SKM-1 treated with dmso at 0.1 percent for 144 hours (cell line): ENCODE measurements at regions not wholly inside any gene's neighbourhood (a gene's known extent, or its start where the extent isn't known, plus 50 kb on each side); places are given as distances from the start of the nearest gene placed in this dataset.

Experiments used
- DNase-seq: peaks from one replicate; lab custom pipeline; 2025; ENCODE audit not compliant: unreplicated experiment; lab: John Stamatoyannopoulos, UW

- no peak for DNase-seq
These were observed 322.9 kb downstream of the NFIB start for GRCh38 chr9:13990994-13991393.

DNA sequence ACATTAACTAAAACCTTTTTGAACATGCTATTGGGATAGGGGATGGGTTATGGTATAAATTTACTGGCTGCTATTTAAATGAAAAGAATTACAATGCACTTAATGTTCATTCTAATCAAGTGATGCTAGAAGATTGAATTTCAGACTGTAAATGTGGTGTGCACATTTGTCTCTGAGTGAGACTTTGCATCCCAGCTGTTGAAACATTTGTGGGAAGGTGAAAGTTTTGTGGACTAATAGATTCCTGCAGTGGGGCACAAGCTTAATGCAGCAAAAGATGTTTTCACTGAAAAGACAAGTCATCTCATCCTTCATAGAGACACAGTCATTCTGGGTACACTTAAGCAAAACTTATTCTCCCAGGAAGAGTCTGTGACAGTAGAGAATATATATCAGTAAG lies 323.6 kb downstream of the NFIB start:
- DNase-seq, result no peak

GRCh38 chr9:13988944-13989343 lies 325.0 kb downstream of the NFIB start:
- DNase-seq, result no peak

DNA sequence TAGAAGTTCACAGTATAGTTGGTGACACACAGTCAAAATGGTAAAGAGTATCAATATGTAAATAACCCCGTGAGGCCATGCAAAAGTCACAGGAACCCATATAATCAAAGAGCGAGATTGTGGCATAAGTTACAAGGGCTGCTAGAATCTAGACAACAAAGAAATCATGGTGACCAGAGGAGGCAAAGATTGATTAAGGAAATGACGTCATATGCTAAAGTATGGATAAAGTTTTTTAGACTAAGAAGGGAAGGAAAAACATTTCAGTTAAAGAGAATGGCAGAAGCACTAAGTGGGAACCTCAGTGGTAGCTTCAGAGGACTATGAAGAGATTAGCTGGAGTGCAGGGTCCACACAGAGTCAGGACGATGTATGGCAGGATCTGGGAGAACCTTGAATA lies 330.3 kb downstream of the NFIB start:
- no peak for DNase-seq

DNA sequence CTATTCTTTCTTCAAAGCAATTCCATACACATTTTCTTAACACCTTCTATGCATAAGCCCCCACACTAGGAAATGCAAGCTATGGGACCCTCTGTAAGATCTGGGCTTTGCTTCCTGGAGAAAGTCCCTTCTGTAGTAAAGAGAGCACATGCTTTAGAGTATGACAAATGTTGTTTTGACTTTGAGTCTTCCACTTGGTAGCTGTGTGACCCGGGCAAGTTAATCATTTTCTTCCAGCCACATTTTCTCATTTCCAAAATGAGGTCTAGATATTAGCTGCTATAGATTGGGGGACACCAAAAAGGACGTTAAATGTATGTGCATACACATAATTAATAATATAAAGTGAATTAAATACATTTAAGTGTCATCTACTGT lies 334.0 kb downstream of the NFIB start:
- DNase-seq, result no peak

DNA sequence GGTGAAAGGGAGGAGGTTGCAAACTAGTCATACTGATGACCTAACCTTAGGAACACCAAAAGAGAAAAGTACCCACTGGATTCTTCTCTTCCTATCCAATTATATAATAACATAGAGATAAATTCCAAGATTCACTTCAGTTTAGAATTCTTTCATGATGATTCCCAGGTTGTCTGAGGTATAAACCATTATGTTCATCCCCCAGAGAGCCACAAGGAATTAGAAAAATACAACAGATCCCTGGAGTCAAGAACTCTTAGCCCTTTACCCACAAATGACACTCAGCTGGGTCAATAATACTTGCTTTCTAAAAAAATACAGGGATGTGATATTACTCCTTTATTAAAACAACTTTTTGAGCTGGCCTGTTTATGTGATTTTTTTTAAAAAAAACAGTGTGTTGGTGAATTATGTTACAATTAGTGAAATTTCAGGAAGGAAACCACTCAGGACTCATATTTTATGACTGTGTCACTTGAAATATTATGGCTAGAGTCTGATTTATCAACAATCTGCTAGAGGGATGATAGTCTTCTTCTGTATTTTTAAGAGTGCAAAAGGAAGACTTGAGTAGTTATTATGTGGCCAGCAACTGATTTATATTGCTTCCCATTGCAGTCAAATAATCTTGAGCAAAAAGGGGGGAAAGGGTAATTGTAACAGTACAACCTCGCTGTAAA lies 338.2 kb downstream of the NFIB start:
- DNase-seq, result no peak

DNA sequence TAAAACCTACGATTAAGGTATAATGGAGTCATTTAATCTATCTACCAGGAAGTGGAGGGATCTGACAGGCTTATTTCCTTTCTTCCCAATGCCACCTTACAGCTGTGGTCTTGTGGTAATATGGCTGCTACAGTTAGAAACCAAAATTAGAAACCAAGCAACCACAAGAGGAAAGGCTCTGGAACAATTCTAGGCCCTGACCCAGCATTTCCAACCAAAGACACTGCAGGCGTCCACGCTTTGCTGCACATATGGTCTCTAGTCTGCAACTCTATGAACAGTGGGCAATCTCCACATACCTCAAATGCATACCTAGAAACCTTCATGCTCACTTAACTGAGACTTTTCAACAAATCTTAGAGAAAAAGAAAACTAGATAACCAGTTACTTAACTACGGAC lies 339.1 kb downstream of the NFIB start:
- no peak for DNase-seq

DNA sequence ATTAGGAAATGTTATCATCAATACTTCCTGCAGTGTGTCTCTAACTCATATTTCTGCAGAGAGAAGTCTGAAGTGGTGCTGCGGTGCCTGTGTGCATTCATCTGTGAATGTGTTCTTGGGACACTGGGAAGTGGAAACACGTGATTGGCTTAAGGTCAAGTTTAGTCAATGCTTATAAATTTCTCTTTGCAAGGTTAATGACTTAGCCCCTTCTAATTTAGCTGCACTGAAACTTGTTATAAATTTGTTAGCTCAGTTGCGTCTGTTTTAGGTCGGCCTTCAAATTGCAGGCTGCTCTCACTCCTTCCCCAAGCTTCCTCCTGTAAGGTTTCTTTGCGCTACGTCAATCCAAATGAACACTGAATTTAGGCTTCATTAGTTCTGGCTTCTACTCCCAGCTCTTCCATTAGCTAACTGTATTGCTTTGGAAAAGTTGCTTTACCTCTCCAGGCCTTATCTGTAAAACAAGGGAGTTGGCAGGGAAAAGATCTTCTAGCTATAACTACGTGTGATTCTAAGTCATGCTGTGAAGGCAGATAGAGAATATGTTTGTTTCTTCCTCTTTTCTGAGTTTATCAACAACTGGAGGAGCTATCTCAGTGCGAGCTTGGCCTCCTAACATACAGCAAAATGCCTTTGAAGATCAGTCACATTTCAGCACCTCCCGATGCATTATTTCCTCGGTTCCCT lies 341.8 kb downstream of the NFIB start:
- no peak for DNase-seq

DNA sequence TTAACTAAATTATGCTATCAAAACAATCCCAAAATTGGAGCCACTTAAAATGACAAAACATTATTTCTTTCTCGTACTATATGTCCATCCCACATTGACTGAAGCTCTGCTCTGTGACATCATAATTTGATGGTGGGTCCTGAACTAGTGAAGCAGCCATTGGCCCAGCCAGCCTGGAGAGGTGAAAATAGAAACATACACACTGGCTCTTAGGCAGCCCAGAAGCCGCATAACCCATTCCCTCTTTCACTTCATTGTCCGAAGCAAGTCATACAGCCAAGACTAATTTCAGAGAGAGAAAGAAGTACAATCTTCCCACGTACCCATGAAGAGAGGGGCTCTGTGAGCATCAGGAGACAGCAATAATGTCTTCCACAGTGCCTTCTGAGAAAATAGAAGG lies 342.5 kb downstream of the NFIB start:
- no peak for DNase-seq

- no peak for DNase-seq
These were observed 343.5 kb downstream of the NFIB start for GRCh38 chr9:13970426-13970825.

- DNase-seq, result no peak
These were observed 343.9 kb downstream of the NFIB start for GRCh38 chr9:13970018-13970417.

DNA sequence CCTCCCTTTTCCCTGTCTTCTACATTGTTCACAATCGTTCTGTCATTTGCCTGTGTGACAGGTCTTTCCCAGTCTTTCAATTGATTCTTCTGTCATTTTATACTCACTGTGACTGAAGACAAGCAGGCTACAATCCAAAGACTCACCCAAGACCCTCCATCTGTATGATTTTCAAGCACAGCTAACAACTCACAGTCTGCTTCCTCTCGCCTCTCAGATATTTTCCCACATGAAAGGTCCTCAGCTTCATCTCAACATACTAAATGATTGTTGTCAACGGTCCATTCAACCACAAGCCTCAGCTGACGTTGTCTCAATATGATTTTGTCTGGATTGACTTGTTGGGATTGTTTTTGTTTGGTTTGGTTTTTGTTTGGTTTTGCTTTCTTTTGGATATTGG lies 346.5 kb downstream of the NFIB start:
- no peak for DNase-seq

DNA sequence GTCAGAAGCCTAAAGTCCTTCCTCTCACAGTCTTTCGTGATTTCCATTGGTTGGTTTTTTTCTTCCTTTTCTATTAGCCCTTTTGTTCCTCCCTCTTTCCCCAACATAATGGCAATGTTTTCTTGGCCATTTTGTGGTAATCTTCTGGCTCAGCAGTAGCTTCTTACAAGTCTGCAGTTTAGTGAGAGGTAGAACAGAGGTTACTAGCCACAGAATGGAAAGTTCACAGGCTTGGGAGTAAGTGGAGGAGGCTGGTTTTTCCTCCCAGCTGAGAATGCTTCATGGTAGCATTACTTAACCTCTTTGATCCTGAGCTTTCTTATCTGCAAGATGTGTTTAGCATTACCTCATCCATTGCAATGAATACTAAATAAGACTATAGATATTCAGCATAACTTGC lies 346.9 kb downstream of the NFIB start:
- no peak for DNase-seq

DNA sequence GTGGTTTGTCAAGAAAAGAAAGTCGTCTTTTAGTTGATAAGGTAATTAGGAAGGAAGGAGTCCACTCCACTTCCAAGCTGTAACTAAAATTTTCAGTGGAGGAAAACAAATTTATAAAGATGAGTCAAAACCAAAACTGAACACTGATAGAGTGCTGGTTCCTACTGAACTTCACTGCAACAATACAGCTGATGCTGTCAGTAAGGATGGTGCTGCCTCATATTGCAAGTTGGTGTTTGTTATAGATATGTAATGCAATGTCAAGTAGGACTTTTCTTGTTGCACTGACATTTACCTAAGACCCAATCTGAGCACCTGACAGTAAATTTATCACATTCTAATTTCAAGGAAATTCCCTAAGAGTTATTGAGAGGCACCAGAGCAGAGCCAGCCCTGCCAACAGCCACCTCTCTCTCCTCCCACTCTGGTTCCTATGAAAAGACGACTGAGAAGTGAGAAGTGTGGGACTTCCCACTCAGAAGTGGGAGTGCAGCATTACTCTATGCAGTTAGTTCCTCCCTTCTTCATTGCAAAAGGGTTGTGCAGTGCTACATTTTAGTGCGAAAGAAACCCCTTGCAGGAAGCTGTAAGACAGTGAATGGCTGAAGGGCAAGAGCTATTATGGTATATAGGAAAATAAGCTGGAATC lies 350.8 kb downstream of the NFIB start:
- no peak for DNase-seq

DNA sequence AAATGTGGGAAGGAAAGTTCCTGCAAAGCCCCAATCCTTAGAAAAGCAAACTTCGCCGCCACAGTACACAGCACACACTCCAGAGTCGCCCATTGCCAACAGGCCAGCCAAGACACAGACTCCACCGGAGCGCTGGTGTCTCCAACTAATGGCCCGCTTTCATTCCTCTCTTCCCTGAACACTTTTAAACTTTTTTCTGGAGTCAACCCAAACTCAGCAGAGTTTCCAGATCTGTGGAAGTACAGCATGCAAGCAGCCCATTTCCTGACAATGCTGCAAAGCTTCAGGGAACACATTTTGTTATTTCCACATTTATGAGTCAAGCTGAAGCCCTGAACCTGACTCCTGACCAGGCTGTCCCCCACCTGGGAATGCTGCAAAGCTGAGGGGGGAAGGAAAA lies 351.9 kb downstream of the NFIB start:
- no peak for DNase-seq

- DNase-seq, result no peak
These were observed 353.8 kb downstream of the NFIB start for GRCh38 chr9:13960011-13960765.

DNA sequence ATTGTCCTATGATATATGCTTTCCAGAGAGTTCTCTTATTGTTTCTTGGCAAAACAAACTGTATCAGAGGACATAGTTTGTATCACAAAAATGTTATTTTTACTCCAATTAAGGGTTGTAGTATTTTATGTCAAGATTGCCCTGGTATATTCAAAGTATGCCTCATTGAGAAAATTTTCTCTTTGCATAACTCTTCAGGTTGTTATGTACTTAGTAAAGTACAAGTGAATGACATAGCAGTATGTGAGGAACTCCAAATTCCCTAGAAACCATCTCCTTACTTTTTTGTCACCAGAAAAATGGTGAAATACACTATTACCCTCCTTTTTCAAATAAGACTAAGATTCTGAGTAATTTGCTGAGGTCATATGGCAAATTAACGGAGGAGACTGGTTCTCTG lies 355.3 kb downstream of the NFIB start:
- no peak for DNase-seq

- no peak for DNase-seq
These were observed 356.9 kb downstream of the NFIB start for GRCh38 chr9:13957089-13957488.

- DNase-seq, result no peak
These were observed 357.8 kb downstream of the NFIB start for GRCh38 chr9:13956107-13956506.

GRCh38 chr9:13952906-13953305 lies 361.0 kb downstream of the NFIB start:
- no peak for DNase-seq

DNA sequence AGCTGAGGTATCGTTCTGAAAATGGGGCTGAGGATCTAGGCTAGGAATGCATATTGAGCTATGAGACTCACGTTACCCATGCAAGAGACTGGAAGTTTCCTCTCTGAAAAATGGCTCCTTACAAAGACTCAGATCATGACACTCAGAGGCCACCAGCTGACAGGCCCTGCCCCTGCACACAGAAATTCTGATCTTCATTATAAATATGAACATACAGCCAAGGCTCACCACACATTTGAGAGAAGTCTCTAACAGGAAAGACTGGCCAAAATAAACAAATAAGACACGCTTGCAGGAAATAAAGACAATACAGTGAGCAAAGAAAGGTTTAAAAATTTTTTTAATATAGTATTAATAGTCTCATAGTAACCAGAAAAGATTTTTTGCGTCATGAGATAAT lies 365.9 kb downstream of the NFIB start:
- DNase-seq, result no peak

DNA sequence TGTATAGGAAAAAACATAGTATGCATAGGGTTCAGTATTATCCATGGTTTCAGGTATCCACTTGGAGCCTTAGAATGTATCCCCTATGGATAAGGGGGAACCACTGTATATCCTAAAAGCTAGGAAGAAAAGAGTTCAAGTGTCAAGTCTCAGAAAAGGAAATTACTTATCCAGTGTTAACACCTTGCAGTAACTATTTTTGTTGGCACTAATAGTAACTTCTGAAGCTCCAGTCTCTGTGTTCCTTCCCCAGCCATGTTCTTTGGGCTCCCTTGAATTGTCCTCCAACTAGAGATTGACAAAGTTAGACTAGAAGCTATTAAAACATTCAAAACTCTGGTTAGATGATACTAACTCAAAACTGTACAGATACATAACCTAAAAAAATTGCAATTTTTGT lies 370.8 kb downstream of the NFIB start:
- no peak for DNase-seq
